Naive thymus-derived CD4-positive, alpha-beta T cell (primary cell): ENCODE measurements at regions not wholly inside any gene's neighbourhood (a gene's known extent, or its start where the extent isn't known, plus 50 kb on each side); places are given as distances from the start of the nearest gene placed in this dataset.

Source experiments
- ATAC-seq: fragments of 150-1000 bp; cut with Tn5 transposase; 2 replicates; pipeline ENCODE4 v1.10.0; 2021; ENCODE audit warnings: mild to moderate bottlenecking, moderate library complexity
- CTCF ChIA-PET: fragments of 350-600 bp; sonication (Branson Sonifier 250); formaldehyde crosslinking; loops from one replicate; lab custom pipeline; 2021; ENCODE audit warnings: antibody characterized with exemption; lab: Charles Lee
- POLR2A ChIA-PET: fragments of 350-600 bp; sonication (Branson Sonifier 250); formaldehyde crosslinking; loops from one replicate; lab custom pipeline; 2021; ENCODE audit warnings: antibody characterized with exemption, inconsistent platforms; lab: Charles Lee
- DNase-seq, 9 donors: peaks; one replicate each; pipeline versions ENCODE4 v3.0.0 to v3.0.0-alpha.2; 2020 to 2022; ENCODE audit warnings: mixed read lengths in 1 of 9
- H3K27ac ChIP-seq: one replicate; pipeline ENCODE4 v1.7.0; 2013; ENCODE audit warnings: mild to moderate bottlenecking, low read depth, low read length, moderate library complexity
- H3K27me3 ChIP-seq, 2 donors: one replicate each; pipeline ENCODE4 v1.7.0; 2013; ENCODE audit warnings: low read length in 2 of 2, mild to moderate bottlenecking in 2 of 2, moderate library complexity in 2 of 2; ENCODE audit not compliant: control insufficient read depth in 2 of 2, insufficient read depth in 2 of 2
- H3K36me3 ChIP-seq, 3 experiments: 1 replicate in 2 of 3; 2 replicates in 1 of 3; pipeline ENCODE4 v1.7.0; 2013; ENCODE audit warnings: low read length in 3 of 3, mild to moderate bottlenecking in 3 of 3, moderate library complexity in 1 of 3; ENCODE audit not compliant: insufficient read depth in 3 of 3, control insufficient read depth in 2 of 3
- H3K4me1 ChIP-seq, 2 donors: one replicate each; pipeline ENCODE4 v1.7.0; 2013; ENCODE audit warnings: low read length in 2 of 2, mild to moderate bottlenecking in 2 of 2, moderate library complexity in 1 of 2; ENCODE audit not compliant: control insufficient read depth in 2 of 2, insufficient read depth in 2 of 2
- H3K4me3 ChIP-seq: 2 replicates; pipeline ENCODE4 v1.7.0; 2013; ENCODE audit warnings: mild to moderate bottlenecking, low read length
- H3K9me3 ChIP-seq, 3 experiments: 1 replicate in 2 of 3; 2 replicates in 1 of 3; pipeline ENCODE4 v1.7.0; 2013; ENCODE audit warnings: low read length in 3 of 3; ENCODE audit not compliant: control insufficient read depth in 2 of 3
- H3K27ac Mint-ChIP-seq, 9 donors: one replicate each; pipeline ENCODE4 v1.8.0; 2020 to 2022; ENCODE audit warnings: mixed read lengths in 9 of 9, mild to moderate bottlenecking in 8 of 9, moderate library complexity in 5 of 9, inconsistent platforms in 2 of 9
- H3K27me3 Mint-ChIP-seq, 5 donors: one replicate each; pipeline ENCODE4 v1.8.0; 2021 to 2022; ENCODE audit warnings: mixed read lengths in 5 of 5, mild to moderate bottlenecking in 1 of 5
- H3K36me3 Mint-ChIP-seq, 5 donors: one replicate each; pipeline ENCODE4 v1.8.0; 2020 to 2022; ENCODE audit warnings: mixed read lengths in 5 of 5, mild to moderate bottlenecking in 3 of 5, inconsistent platforms in 1 of 5
- H3K4me1 Mint-ChIP-seq, 7 donors: one replicate each; pipeline ENCODE4 v1.8.0; 2020 to 2022; ENCODE audit warnings: mixed read lengths in 7 of 7, mild to moderate bottlenecking in 3 of 7, inconsistent platforms in 1 of 7
- H3K4me3 Mint-ChIP-seq, 10 donors: one replicate each; pipeline ENCODE4 v1.8.0; 2020 to 2022; ENCODE audit warnings: mild to moderate bottlenecking in 10 of 10, mixed read lengths in 10 of 10, moderate library complexity in 6 of 10, inconsistent platforms in 2 of 10
- H3K9me3 Mint-ChIP-seq, 11 donors: one replicate each; pipeline ENCODE4 v1.8.0; 2020 to 2022; ENCODE audit warnings: mixed read lengths in 11 of 11, mild to moderate bottlenecking in 4 of 11, inconsistent platforms in 1 of 11, moderate library complexity in 1 of 11
- intact Hi-C, 2 donors: fragments of 100-400 bp; cut with micrococcal nuclease; formaldehyde crosslinking; loops; one replicate each; pipeline ENCODE4 v1.15.1; 2023

GRCh38 chr11:26859416-26859815 lies 134.5 kb upstream of the FIBIN start:
- no peaks in the 10 kb centered on the region for H3K36me3 ChIP-seq
- H3K4me1 Mint-ChIP-seq: no peaks in the 10 kb centered on the region
- H3K27me3 ChIP-seq: no peaks in the 10 kb centered on the region
- no peak overlapping the region for H3K27ac ChIP-seq
- intact Hi-C loops: no loop called here
- no peaks in the 10 kb centered on the region for H3K9me3 ChIP-seq
- no peak overlapping the region for H3K27ac Mint-ChIP-seq
- H3K27me3 Mint-ChIP-seq: no peaks in the 10 kb centered on the region
- no peak overlapping the region for H3K4me3 ChIP-seq
- no peaks in the 10 kb centered on the region for H3K36me3 Mint-ChIP-seq
- H3K9me3 Mint-ChIP-seq: peaks cover 0 to 5% (median 0%) of the 10 kb centered on the region in 11 donors
- H3K4me3 Mint-ChIP-seq: no peak overlapping the region
- POLR2A ChIA-PET: no interaction called here
- CTCF ChIA-PET: no interaction called here
- ATAC-seq (no peak), DNase-seq (no peak)
- H3K4me1 ChIP-seq: no peaks in the 10 kb centered on the region

GRCh38 chr11:26860091-26860780 lies 133.7 kb upstream of the FIBIN start:
- H3K4me1 ChIP-seq: no peaks in the 10 kb centered on the region
- no peak overlapping the region for H3K4me3 ChIP-seq
- Mint-ChIP-seq H3K27me3 (no peaks in the 10 kb centered on the region), H3K4me3 (no peak overlapping the region), H3K36me3 (no peaks in the 10 kb centered on the region), H3K9me3 (peaks cover 0 to 9% (median 1%) of the 10 kb centered on the region in 11 donors), H3K27ac (no peak overlapping the region), H3K4me1 (no peaks in the 10 kb centered on the region)
- ChIA-PET POLR2A (no interaction called here), CTCF (no interaction called here)
- no peaks in the 10 kb centered on the region for H3K9me3 ChIP-seq
- H3K27me3 ChIP-seq: no peaks in the 10 kb centered on the region
- H3K27ac ChIP-seq: no peak overlapping the region
- intact Hi-C loops: no loop called here
- DNase-seq (no peak), ATAC-seq (no peak)
- H3K36me3 ChIP-seq: no peaks in the 10 kb centered on the region

- no peaks in the 10 kb centered on the region for H3K9me3 ChIP-seq
Observed at GRCh38 chr11:26860895-26861294, 133.0 kb upstream of the FIBIN start.

GRCh38 chr11:26862801-26863200 lies 131.1 kb upstream of the FIBIN start:
- CTCF ChIA-PET: no interaction called here
- Mint-ChIP-seq H3K27ac (no peak overlapping the region), H3K4me3 (no peak overlapping the region), H3K36me3 (no peaks in the 10 kb centered on the region), H3K9me3 (peaks cover 0 to 12% (median 3%) of the 10 kb centered on the region in 11 donors), H3K4me1 (no peaks in the 10 kb centered on the region), H3K27me3 (no peaks in the 10 kb centered on the region)
- Histone ChIP-seq H3K4me3 (no peak overlapping the region), H3K36me3 (no peaks in the 10 kb centered on the region), H3K9me3 (no peaks in the 10 kb centered on the region), H3K27me3 (no peaks in the 10 kb centered on the region), H3K4me1 (no peaks in the 10 kb centered on the region), H3K27ac (no peak overlapping the region)
- intact Hi-C loops: no loop called here
- no peak for ATAC-seq
- no peak for DNase-seq
- POLR2A ChIA-PET: no interaction called here

More at GRCh38 chr11:26860895-26861294, 133.0 kb upstream of the FIBIN start:
- no peak overlapping the region for H3K27ac ChIP-seq
- no peak for DNase-seq
- no peaks in the 10 kb centered on the region for H3K27me3 ChIP-seq
- H3K36me3 ChIP-seq: no peaks in the 10 kb centered on the region
- H3K4me3 Mint-ChIP-seq: no peak overlapping the region
- ChIA-PET CTCF (no interaction called here), POLR2A (no interaction called here)
- H3K4me1 ChIP-seq: no peaks in the 10 kb centered on the region
- H3K4me3 ChIP-seq: no peak overlapping the region
- peaks cover 0 to 11% (median 3%) of the 10 kb centered on the region in 11 donors for H3K9me3 Mint-ChIP-seq
- H3K4me1 Mint-ChIP-seq: no peaks in the 10 kb centered on the region
- ATAC-seq: no peak
- no peak overlapping the region for H3K27ac Mint-ChIP-seq
- H3K36me3 Mint-ChIP-seq: no peaks in the 10 kb centered on the region
- H3K27me3 Mint-ChIP-seq: no peaks in the 10 kb centered on the region
- intact Hi-C loops: no loop called here

- Histone ChIP-seq H3K27me3 (no peaks in the 10 kb centered on the region), H3K4me3 (no peak overlapping the region), H3K36me3 (no peaks in the 10 kb centered on the region), H3K4me1 (no peaks in the 10 kb centered on the region), H3K27ac (no peak overlapping the region), H3K9me3 (no peaks in the 10 kb centered on the region)
- no peaks in the 10 kb centered on the region for H3K27me3 Mint-ChIP-seq
- H3K4me1 Mint-ChIP-seq: no peaks in the 10 kb centered on the region
- DNase-seq (no peak), ATAC-seq (no peak)
- POLR2A ChIA-PET: no interaction called here
- no peak overlapping the region for H3K27ac Mint-ChIP-seq
- peaks cover 0 to 20% (median 5%) of the 10 kb centered on the region in 11 donors for H3K9me3 Mint-ChIP-seq
- CTCF ChIA-PET: no interaction called here
- intact Hi-C loops: no loop called here
- H3K4me3 Mint-ChIP-seq: no peak overlapping the region
- no peaks in the 10 kb centered on the region for H3K36me3 Mint-ChIP-seq
Observed at GRCh38 chr11:26865703-26866102, 128.2 kb upstream of the FIBIN start.

- DNase-seq (no peak), ATAC-seq (no peak)
- ChIA-PET CTCF (no interaction called here), POLR2A (no interaction called here)
- Histone ChIP-seq H3K36me3 (no peaks in the 10 kb centered on the region), H3K4me1 (no peaks in the 10 kb centered on the region), H3K9me3 (no peaks in the 10 kb centered on the region), H3K27me3 (no peaks in the 10 kb centered on the region), H3K4me3 (no peak overlapping the region), H3K27ac (no peak overlapping the region)
- no peak overlapping the region for H3K27ac Mint-ChIP-seq
- H3K36me3 Mint-ChIP-seq: no peaks in the 10 kb centered on the region
- peaks cover 0 to 25% (median 7%) of the 10 kb centered on the region in 11 donors for H3K9me3 Mint-ChIP-seq
- intact Hi-C loops: no loop called here
- H3K27me3 Mint-ChIP-seq: no peaks in the 10 kb centered on the region
- H3K4me3 Mint-ChIP-seq: no peak overlapping the region
- H3K4me1 Mint-ChIP-seq: no peaks in the 10 kb centered on the region
Observed at GRCh38 chr11:26867286-26867685, 126.6 kb upstream of the FIBIN start.

GRCh38 chr11:26878959-26879581 lies 114.8 kb upstream of the FIBIN start:
- intact Hi-C loops: no loop called here
- Mint-ChIP-seq H3K4me1 (peaks cover 0 to 1% (median 0%) of the 10 kb centered on the region in 7 donors), H3K4me3 (no peak overlapping the region), H3K36me3 (peaks cover 0 to 5% (median 0%) of the 10 kb centered on the region in 5 donors), H3K27ac (no peak overlapping the region), H3K27me3 (no peaks in the 10 kb centered on the region), H3K9me3 (peaks cover 7 to 50% (median 18%) of the 10 kb centered on the region in 11 donors)
- no peaks in the 10 kb centered on the region for H3K27me3 ChIP-seq
- ATAC-seq (no peak), DNase-seq (no peak)
- H3K9me3 ChIP-seq: peaks cover 0 to 8% (median 0%) of the 10 kb centered on the region in 3 experiments
- H3K4me3 ChIP-seq: no peak overlapping the region
- no peaks in the 10 kb centered on the region for H3K4me1 ChIP-seq
- no peaks in the 10 kb centered on the region for H3K36me3 ChIP-seq
- POLR2A ChIA-PET: no interaction called here
- CTCF ChIA-PET: no interaction called here
- H3K27ac ChIP-seq: no peak overlapping the region
